Fibroblast of skin of right biceps (primary cell): ENCODE measurements at regions not wholly inside any gene's neighbourhood (a gene's known extent, or its start where the extent isn't known, plus 50 kb on each side); places are given as distances from the start of the nearest gene placed in this dataset.
"Not testable (repeated sequence)": the region's sequence is repeated elsewhere in the genome, so short reads cannot be mapped to it uniquely, and the experiment has no call there.

Experiments used
- DNase-seq: peaks from one replicate; pipeline ENCODE4 v3.0.0-alpha.2; 2013

DNA sequence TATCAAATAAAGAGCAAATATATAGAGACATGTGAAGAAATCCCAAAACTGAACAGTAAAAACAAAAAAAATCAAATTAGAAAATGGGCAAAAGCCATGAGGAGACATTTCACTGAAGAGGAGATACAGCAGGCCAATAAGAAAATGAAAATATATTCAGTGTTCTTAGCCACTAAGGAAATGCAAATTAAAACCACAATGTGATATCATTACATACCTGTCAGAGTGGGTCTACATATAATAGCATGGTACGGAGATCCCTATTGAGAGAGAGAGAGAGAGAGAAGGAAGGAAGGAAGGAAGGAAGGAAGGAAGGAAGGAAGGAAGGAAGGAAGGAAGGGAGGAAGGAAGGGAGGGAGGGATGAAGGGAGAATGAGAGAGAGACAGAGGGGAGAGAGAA lies 707.0 kb upstream of the ACTRT1 start:
- DNase-seq: no peak

GRCh38 chrX:128754130-128754529 lies 701.9 kb upstream of the ACTRT1 start:
- DNase-seq: no peak

DNA sequence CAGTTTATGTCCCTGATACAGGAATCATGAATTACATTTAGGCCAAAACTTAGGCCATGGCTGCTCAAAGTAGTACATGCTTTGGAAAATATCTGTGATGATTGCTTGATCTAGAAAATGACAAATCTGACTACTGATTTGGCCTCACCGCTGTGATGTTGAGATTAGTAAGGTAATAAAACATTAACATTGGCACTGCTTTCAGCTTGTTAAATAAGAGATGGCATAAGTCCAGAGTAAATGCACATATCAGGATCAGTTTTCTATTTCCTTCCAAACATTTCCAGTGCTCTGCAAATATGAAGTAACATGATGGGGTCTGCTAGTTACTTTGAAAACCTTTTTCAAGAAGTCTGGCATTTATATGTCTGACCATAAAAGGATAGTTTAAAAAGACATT lies 687.3 kb upstream of the ACTRT1 start:
- no peak for DNase-seq

- DNase-seq: no peak
Measured at GRCh38 chrX:128728943-128729342, 676.7 kb upstream of the ACTRT1 start.

GRCh38 chrX:128717635-128718578 lies 665.7 kb upstream of the ACTRT1 start:
- no peak for DNase-seq

- DNase-seq: no peak
Measured at GRCh38 chrX:128714425-128714824, 662.2 kb upstream of the ACTRT1 start.

DNA sequence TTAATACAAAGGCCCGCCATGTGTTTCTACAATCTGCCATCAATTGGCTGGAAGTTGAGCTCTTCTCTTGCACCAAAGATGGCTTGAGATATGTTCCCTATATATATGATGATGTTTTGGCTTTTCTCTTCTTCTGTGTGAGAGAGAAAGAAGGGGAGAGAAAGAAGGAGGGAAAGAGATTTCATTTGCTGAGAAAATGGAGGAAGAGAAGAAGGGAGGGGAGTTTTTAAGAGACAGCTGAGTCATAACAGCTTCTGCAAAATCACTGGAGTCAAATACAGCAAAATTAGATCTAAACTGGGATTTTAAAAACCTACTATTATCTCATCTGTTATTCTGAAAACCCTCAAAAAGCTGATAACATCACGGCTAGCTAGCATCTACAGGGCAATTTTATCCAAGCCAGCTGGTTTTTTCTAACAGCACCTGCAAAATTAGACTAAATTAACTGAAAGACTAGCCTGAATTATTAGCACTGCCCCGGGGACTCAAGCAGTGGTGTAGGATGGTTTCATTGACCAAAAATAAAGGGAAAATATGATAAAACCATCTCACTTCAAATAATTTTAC lies 647.6 kb upstream of the ACTRT1 start:
- DNase-seq: no peak

DNA sequence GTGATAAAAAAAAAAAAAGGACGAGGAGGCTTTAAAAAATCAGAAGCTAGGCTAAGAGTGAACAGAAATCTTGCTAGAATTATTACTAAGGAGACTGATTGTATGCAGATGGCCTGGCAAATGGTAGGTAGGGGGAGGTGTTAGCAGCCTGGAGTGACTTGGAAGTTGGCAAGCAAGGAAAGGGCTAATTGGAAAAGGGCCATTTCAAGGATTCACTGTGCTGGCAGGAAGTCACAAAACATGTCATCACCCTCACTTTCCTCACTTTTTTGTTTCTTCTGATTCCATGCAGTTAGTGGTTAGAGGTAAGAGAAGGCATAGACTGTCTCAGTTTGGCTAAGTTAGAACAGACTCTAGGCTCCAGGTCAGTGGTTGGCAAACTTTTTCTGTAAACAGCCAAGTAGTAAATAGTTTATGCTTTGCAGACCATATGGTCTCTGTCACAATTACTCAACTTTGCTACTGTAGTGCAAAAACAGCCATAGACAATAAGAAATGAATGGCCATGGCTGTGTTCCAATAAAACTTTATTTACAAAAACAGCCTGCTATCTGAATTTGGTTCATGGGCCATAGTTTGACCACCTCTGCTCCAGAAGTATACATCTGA lies 646.5 kb upstream of the ACTRT1 start:
- peak; percentile 82 for DNase-seq

GRCh38 chrX:128691872-128692271 lies 639.7 kb upstream of the ACTRT1 start:
- DNase-seq: no peak

DNA sequence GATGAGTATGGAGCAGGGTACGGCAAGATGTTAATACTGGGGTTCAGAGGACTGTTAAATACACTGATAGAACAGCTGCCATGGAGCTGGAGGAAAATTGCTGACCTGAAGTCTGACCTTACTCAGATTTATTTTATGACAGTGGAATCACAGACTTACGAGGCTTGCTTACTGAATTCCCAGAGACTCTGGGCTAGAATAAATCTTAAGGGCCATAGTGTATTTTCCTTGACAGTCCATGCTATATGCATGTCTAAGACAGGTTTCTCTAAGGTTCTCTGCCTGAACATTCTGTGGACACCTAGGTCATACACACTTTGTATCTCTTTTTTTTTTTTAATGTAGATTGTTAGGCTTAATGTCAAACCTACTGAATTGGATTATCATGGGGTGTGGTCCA lies 633.2 kb upstream of the ACTRT1 start:
- no peak for DNase-seq

GRCh38 chrX:128676651-128677050 lies 624.4 kb upstream of the ACTRT1 start:
- DNase-seq: peak; percentile 43

DNA sequence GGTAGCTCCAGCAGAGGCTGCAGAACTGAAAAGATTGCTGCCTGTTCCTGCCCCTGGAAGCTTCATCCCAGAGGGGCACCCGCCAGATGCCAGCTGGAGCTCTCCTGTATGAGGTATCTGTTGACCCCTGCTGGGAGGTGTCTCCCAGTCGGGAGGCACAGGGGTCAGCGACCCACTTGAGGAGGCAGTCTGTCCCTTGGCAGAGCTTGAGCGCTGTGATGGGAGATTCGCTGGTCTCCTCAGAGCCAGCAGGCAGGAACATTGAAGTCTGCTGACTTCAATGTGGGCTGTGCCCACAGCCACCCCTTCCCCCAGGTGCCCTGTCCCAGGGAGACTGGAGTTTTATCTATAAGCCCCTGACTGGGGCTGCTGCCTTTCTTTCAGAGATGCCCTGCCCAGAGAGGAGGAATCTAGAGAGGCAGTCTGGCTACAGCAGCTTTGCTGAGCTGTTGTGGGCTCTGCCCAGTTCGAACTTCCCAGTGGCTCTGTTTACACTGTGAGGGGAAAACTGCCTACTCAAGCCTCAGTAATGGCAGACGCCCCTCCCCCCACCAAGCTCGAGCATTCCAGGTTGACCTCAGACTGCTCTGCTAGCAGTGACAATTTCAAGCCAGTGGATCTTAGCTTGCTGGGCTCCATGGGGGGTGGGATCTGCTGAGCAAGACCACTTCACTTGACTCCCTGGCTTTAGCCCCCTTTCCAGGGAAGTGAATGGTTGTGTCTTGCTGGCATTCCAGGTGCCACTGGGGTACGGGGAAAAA lies 622.3 kb upstream of the ACTRT1 start:
- peak; percentile 6 for DNase-seq

DNA sequence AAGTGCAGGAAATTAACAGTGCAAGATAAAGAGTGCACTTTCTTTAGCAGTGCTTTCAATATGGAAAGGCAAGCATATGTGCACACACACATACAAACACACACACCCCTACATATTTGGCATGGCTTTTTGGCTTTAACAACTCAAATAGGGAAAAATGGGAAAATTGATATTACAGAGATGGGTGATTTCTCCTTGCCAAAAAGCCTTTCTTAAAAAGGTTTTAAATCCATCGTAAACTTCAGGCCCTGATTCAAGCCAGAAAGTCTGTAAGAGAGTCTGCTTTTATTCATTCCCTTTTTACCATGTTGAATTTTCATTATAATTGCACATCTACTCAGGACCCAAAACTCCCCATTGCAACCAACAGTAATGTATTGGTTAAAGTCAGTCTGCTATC lies 612.0 kb upstream of the ACTRT1 start:
- no peak for DNase-seq

DNA sequence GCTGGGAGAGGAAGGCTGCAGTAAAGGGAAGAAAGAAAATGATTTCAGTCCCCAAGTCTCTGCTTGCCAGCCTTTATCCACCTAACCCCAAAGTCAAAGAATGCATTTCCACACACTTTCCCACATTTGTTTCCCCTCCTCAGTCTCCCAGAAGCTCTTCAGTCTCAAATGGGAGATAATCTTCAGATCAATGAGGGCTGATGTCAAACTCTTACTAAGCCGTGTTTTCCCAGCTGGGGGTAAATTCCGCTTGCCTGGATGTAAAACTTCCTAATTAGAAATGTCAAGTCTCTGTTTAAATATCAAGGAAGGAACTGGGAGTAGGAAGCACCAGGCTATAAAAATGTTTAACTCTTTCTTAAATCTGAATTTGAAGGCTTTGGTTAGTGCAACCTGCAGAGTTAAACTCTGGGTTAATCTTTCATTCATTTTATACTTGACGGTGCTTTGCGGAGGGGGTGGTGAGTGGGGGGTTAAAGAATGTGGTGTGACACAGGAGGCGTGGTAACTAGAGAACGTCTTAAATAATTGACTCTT lies 601.4 kb upstream of the ACTRT1 start:
- DNase-seq: peak; percentile 0

GRCh38 chrX:128650326-128650725 lies 598.1 kb upstream of the ACTRT1 start:
- no peak for DNase-seq

DNA sequence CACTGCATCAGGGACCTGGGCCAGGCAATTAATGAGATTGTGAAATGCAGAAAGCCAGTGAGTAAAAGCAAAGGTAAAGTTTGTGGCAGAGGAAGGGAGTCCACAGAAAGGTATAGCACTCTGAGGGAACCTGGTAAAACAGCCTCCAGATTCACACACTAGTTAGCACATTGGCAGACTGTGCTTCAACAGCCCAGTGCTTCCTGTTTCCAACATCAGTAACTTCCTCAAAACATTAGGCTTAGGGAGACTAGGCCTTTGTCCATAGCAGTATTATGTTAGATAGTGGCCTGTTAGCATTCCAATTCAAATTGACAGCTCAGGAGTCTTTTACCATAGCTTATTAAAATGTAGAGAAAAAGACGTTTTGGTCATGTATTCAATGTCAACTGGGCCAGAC lies 582.6 kb upstream of the ACTRT1 start:
- no peak for DNase-seq

- DNase-seq: no peak
Measured at GRCh38 chrX:128623361-128623760, 571.2 kb upstream of the ACTRT1 start.

DNA sequence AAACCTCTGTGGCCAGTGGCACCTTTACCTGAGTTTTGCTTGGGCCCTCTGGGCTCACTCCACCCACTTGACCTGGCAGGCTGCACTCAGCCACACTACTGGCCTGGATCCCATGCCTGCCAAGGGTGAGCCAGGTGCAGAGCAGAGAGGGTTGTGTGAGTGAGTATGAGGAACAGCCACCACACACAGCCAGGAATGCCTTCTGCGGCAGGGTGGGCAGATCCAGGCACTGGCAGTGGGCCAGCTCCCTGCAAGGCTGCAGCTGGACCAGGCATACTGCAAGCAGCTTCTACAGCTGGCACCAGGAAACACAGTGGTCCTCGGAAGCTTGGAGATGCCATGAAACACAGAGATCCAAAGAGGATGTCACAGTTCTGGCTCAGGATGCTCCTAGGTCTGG lies 570.1 kb upstream of the ACTRT1 start:
- DNase-seq: no peak

DNA sequence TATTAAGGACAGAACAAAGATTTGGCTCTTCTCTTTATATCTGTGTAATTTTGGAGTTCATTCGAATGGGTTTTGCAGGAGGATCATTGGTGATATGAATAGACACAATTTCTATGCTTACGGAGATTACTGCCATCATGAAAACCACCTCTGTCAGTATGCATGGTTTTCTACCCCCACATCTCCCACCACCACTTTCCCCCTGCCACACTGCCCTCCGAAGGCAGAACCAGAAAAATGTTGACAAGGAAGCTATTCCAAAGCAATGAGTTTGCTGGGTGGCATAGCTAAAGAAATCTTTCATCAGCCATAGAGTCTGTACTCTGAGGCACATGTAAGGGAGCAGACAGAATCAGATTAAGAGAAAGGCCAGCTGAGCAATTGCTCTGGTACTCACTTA lies 567.3 kb upstream of the ACTRT1 start:
- no peak for DNase-seq

DNA sequence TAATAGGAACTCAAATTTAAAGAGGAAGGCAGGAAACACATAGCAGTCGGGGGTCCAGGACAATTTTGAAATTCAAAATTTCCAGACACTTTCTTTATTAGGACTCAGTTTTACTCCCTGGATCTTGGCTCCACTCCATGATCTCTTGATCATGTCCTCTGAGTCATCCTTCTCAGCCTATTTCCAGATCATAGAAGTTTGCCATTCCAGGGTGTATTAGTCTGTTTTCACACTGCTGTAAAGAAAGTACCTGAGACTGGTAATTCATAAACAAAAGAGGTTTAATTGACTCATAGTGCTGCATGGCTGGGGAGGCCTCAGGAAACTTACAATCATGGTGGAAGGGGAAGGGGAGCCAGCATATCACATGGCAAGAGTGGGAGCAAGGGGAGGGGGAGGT lies 564.7 kb upstream of the ACTRT1 start:
- DNase-seq: peak; percentile 44

DNA sequence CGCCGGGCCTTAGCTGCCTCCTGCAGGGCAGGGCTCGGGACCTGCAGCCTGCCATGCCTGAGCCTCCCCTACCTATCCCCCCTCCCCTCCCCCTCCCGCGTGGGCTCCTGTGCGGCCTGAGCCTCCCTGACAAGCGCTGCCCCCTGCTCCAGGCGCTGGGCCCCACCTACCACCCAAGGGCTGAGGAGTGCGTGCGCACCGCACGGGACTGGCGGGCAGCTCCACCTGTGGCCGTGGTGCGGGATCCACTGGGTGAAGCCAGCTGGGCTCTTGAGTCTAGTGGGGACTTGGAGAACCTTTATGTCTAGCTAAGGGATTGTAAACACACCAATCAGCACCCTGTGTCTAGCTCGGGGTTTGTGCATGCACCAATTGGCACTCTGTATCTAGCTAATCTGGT lies 554.6 kb upstream of the ACTRT1 start:
- not testable (repeated sequence) for DNase-seq

DNA sequence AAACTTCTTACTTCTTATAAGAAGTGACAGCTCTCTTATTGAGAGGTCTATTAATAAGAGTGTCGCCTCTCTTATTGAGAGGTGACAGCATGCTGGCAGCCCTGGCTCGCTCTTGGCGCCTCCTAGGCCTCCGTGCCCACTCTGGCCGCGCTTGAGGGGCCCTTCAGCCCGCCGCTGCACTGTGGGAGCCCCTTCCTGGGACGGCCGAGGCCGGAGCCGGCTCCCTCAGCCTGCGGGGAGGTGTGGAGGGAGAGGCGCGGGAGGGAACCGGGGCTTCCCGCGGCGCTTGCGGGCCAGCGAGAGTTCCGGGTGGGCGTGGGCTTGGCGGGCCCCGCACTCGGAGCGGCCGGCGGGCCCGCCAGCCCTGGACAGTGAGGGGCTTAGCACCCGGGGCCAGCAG lies 554.2 kb upstream of the ACTRT1 start:
- DNase-seq: not testable (repeated sequence)

- no peak for DNase-seq
Measured at GRCh38 chrX:128601706-128602105, 549.5 kb upstream of the ACTRT1 start.
